ENCODE measurements at regions not wholly inside any gene's neighbourhood (a gene's known extent, or its start where the extent isn't known, plus 50 kb on each side); places are given as distances from the start of the nearest gene placed in this dataset.

GRCh38 chr11:38206663-38207062 is 1608.6 kb upstream of the RAG2 start:
- no peaks in the 10 kb centered on the region for H3K9me3 ChIP-seq (ENCODE audit: control insufficient read depth, insufficient read depth, low read length)
- ChIA-PET POLR2A (no interaction called here), CTCF (no interaction called here)
- H3K27me3 ChIP-seq (ENCODE audit: control insufficient read depth, insufficient read depth, low read length), result no peaks in the 10 kb centered on the region
- DNase-seq (ENCODE audit: low read depth, low spot score), result no peak
- TF ChIP-seq CTCF (IDR thresholded peaks at IDR 0.05; ENCODE audit: low read depth, low read length), result no peak
- no peak overlapping the region for H3K4me3 ChIP-seq (ENCODE audit: low read depth, low read length)
- H3K27ac ChIP-seq (ENCODE audit: low read depth, low read length), result no peak overlapping the region

- no peaks in the 10 kb centered on the region for H3K27me3 ChIP-seq (ENCODE audit: control insufficient read depth, insufficient read depth, low read length)
- H3K4me3 ChIP-seq (ENCODE audit: low read depth, low read length), result no peak overlapping the region
- POLR2A ChIA-PET, result no interaction called here
- H3K9me3 ChIP-seq (ENCODE audit: control insufficient read depth, insufficient read depth, low read length), result no peaks in the 10 kb centered on the region; the same call in 1 of the 2 replicates
- no peak for DNase-seq (ENCODE audit: low read depth, low spot score)
- no peak for TF ChIP-seq CTCF (IDR thresholded peaks at IDR 0.05; ENCODE audit: low read depth, low read length)
- CTCF ChIA-PET, result no interaction called here
- H3K27ac ChIP-seq (ENCODE audit: low read depth, low read length), result no peak overlapping the region
Measured at GRCh38 chr11:38191101-38191500, 1593.1 kb upstream of the RAG2 start.

- TF ChIP-seq CTCF (IDR thresholded peaks at IDR 0.05; ENCODE audit: low read depth, low read length), result no peak
- POLR2A ChIA-PET, result no interaction called here
- no peak for DNase-seq (ENCODE audit: low read depth, low spot score)
Measured at GRCh38 chr11:38182126-38182866, 1584.3 kb upstream of the RAG2 start.

GRCh38 chr11:38176686-38177322 is 1578.8 kb upstream of the RAG2 start:
- H3K27me3 ChIP-seq (ENCODE audit: control insufficient read depth, insufficient read depth, low read length), result no peaks in the 10 kb centered on the region
- no peak for TF ChIP-seq CTCF (IDR thresholded peaks at IDR 0.05; ENCODE audit: low read depth, low read length)
- POLR2A ChIA-PET, result no interaction called here
- H3K27ac ChIP-seq (ENCODE audit: low read depth, low read length), result no peak overlapping the region
- no peak for DNase-seq (ENCODE audit: low read depth, low spot score)
- H3K4me3 ChIP-seq (ENCODE audit: low read depth, low read length), result no peak overlapping the region
- H3K9me3 ChIP-seq (ENCODE audit: control insufficient read depth, insufficient read depth, low read length), result peaks cover 6% of the 10 kb centered on the region
- CTCF ChIA-PET, result interaction anchor here (0.6 kb wide), 1 partner anchor 48 kb away, joined by 6 read pairs; no protein-coding TSS in a partner anchor

More at GRCh38 chr11:38182126-38182866, 1584.3 kb upstream of the RAG2 start:
- H3K9me3 ChIP-seq (ENCODE audit: control insufficient read depth, insufficient read depth, low read length), result no peaks in the 10 kb centered on the region; the same call in 1 of the 2 replicates
- no peaks in the 10 kb centered on the region for H3K27me3 ChIP-seq (ENCODE audit: control insufficient read depth, insufficient read depth, low read length)
- no peak overlapping the region for H3K27ac ChIP-seq (ENCODE audit: low read depth, low read length)
- no peak overlapping the region for H3K4me3 ChIP-seq (ENCODE audit: low read depth, low read length)
- CTCF ChIA-PET, result no interaction called here

GRCh38 chr11:38173676-38174075 is 1575.6 kb upstream of the RAG2 start:
- DNase-seq (ENCODE audit: low read depth, low spot score), result no peak
- peaks cover 6% of the 10 kb centered on the region for H3K9me3 ChIP-seq (ENCODE audit: control insufficient read depth, insufficient read depth, low read length)
- H3K27me3 ChIP-seq (ENCODE audit: control insufficient read depth, insufficient read depth, low read length), result no peaks in the 10 kb centered on the region
- ChIA-PET CTCF (no interaction called here), POLR2A (no interaction called here)
- TF ChIP-seq CTCF (IDR thresholded peaks at IDR 0.05; ENCODE audit: low read depth, low read length), result no peak
- H3K27ac ChIP-seq (ENCODE audit: low read depth, low read length), result no peak overlapping the region
- H3K4me3 ChIP-seq (ENCODE audit: low read depth, low read length), result no peak overlapping the region
